CD4-positive, alpha-beta T cell treated with Interferon gamma for 1 hour (primary cell): ENCODE measurements at regions not wholly inside any gene's neighbourhood (a gene's known extent, or its start where the extent isn't known, plus 50 kb on each side); places are given as distances from the start of the nearest gene placed in this dataset.
"Not testable (repeated sequence)": the region's sequence is repeated elsewhere in the genome, so short reads cannot be mapped to it uniquely, and the experiment has no call there.

Experiments
- DNase-seq: peaks from one replicate; pipeline ENCODE4 v3.0.0-alpha.2; 2020

GRCh38 chr10:8835453-8836167, 781.1 kb downstream of the GATA3 start:
- no peak for DNase-seq

GRCh38 chr10:8840356-8840755, 785.9 kb downstream of the GATA3 start:
- DNase-seq, result no peak

GRCh38 chr10:8844141-8844540, 789.7 kb downstream of the GATA3 start:
- no peak for DNase-seq

GRCh38 chr10:8852546-8852945, 798.1 kb downstream of the GATA3 start:
- no peak for DNase-seq

- DNase-seq, result no peak
Observed at GRCh38 chr10:8853048-8853447, 798.6 kb downstream of the GATA3 start.

GRCh38 chr10:8868924-8869323, 814.4 kb downstream of the GATA3 start:
- DNase-seq, result not testable (repeated sequence)

GRCh38 chr10:8873310-8873709, 818.8 kb downstream of the GATA3 start:
- DNase-seq, result no peak

GRCh38 chr10:8874268-8874667, 819.8 kb downstream of the GATA3 start:
- no peak for DNase-seq

- no peak for DNase-seq
Observed at GRCh38 chr10:8874972-8875371, 820.5 kb downstream of the GATA3 start.

- DNase-seq, result no peak
Observed at GRCh38 chr10:8876171-8876570, 821.7 kb downstream of the GATA3 start.

- DNase-seq, result no peak
Observed at GRCh38 chr10:8889538-8889937, 835.0 kb downstream of the GATA3 start.

- no peak for DNase-seq
Observed at GRCh38 chr10:8893102-8893501, 838.6 kb downstream of the GATA3 start.

GRCh38 chr10:8894148-8894547, 839.7 kb downstream of the GATA3 start:
- DNase-seq, result no peak

- no peak for DNase-seq
Observed at GRCh38 chr10:8897769-8898168, 843.3 kb downstream of the GATA3 start.

GRCh38 chr10:8898745-8899330, 844.4 kb downstream of the GATA3 start:
- DNase-seq, result no peak

GRCh38 chr10:8902926-8903325, 848.4 kb downstream of the GATA3 start:
- DNase-seq, result no peak

- DNase-seq, result no peak
Observed at GRCh38 chr10:8908013-8908412, 853.5 kb downstream of the GATA3 start.

- DNase-seq, result no peak
Observed at GRCh38 chr10:8910314-8910713, 855.8 kb downstream of the GATA3 start.

GRCh38 chr10:8911032-8911431, 856.5 kb downstream of the GATA3 start:
- DNase-seq, result no peak

GRCh38 chr10:8912108-8912507, 857.6 kb downstream of the GATA3 start:
- no peak for DNase-seq

GRCh38 chr10:8913720-8914119, 859.2 kb downstream of the GATA3 start:
- no peak for DNase-seq

- DNase-seq, result no peak
Observed at GRCh38 chr10:8919280-8919679, 864.8 kb downstream of the GATA3 start.

GRCh38 chr10:8921568-8921967, 867.1 kb downstream of the GATA3 start:
- DNase-seq, result no peak

GRCh38 chr10:8923096-8923495, 868.6 kb downstream of the GATA3 start:
- no peak for DNase-seq

GRCh38 chr10:8927705-8928104, 873.2 kb downstream of the GATA3 start:
- no peak for DNase-seq
